CD4-positive, alpha-beta memory T cell (primary cell): ENCODE measurements at regions not wholly inside any gene's neighbourhood (a gene's known extent, or its start where the extent isn't known, plus 50 kb on each side); places are given as distances from the start of the nearest gene placed in this dataset.
"Not testable (repeated sequence)": the region's sequence is repeated elsewhere in the genome, so short reads cannot be mapped to it uniquely, and the experiment has no call there.

ENCODE experiments used
- CTCF ChIA-PET: fragments of 350-600 bp; sonication (Branson Sonifier 250); formaldehyde crosslinking; loops from one replicate; lab custom pipeline; 2021; ENCODE audit warnings: inconsistent platforms; ENCODE audit not compliant: partially characterized antibody; lab: Charles Lee
- POLR2A ChIA-PET: fragments of 350-600 bp; sonication (Branson Sonifier 250); formaldehyde crosslinking; loops from one replicate; lab custom pipeline; 2021; ENCODE audit not compliant: partially characterized antibody; lab: Charles Lee
- DNase-seq, 5 donors: peaks; one replicate each; pipeline versions ENCODE4 v3.0.0 to v3.0.0-alpha.2; 2020 to 2022; ENCODE audit warnings: mixed read lengths in 1 of 5
- H3K27ac ChIP-seq: one replicate; pipeline ENCODE4 v1.7.0; 2013; ENCODE audit warnings: low read depth, low read length
- H3K27me3 ChIP-seq: 2 replicates; pipeline ENCODE4 v1.7.0; 2013; ENCODE audit warnings: mild to moderate bottlenecking, low read length, moderate library complexity; ENCODE audit not compliant: insufficient read depth
- H3K36me3 ChIP-seq: 2 replicates; pipeline ENCODE4 v1.7.0; 2013; ENCODE audit warnings: mild to moderate bottlenecking, low read length, moderate library complexity; ENCODE audit not compliant: insufficient read depth
- H3K4me1 ChIP-seq: 2 replicates; pipeline ENCODE4 v1.7.0; 2013; ENCODE audit warnings: mild to moderate bottlenecking, low read length, moderate library complexity; ENCODE audit not compliant: insufficient read depth
- H3K4me3 ChIP-seq, 2 donors: one replicate each; pipeline ENCODE4 v1.7.0; 2013; ENCODE audit warnings: low read length in 2 of 2, mild to moderate bottlenecking in 1 of 2
- H3K9me3 ChIP-seq, 2 donors: one replicate each; pipeline ENCODE4 v1.7.0; 2013; ENCODE audit warnings: low read length in 2 of 2, control low read depth in 1 of 2; ENCODE audit not compliant: control insufficient read depth in 1 of 2
- H3K27ac Mint-ChIP-seq, 7 donors: one replicate each; pipeline ENCODE4 v1.8.0; 2020 to 2021; ENCODE audit warnings: mixed read lengths in 7 of 7, mild to moderate bottlenecking in 6 of 7, inconsistent platforms in 3 of 7, moderate library complexity in 3 of 7
- H3K27me3 Mint-ChIP-seq, 2 donors: one replicate each; pipeline ENCODE4 v1.8.0; 2020 to 2021; ENCODE audit warnings: mixed read lengths in 2 of 2
- H3K36me3 Mint-ChIP-seq, 2 donors: one replicate each; pipeline ENCODE4 v1.8.0; 2020 to 2021; ENCODE audit warnings: mixed read lengths in 2 of 2, inconsistent platforms in 1 of 2, mild to moderate bottlenecking in 1 of 2
- H3K4me1 Mint-ChIP-seq, 4 donors: one replicate each; pipeline ENCODE4 v1.8.0; 2020 to 2021; ENCODE audit warnings: mixed read lengths in 4 of 4, mild to moderate bottlenecking in 1 of 4
- H3K4me3 Mint-ChIP-seq, 8 donors: one replicate each; pipeline ENCODE4 v1.8.0; 2020 to 2021; ENCODE audit warnings: mixed read lengths in 8 of 8, mild to moderate bottlenecking in 7 of 8, moderate library complexity in 6 of 8, inconsistent platforms in 3 of 8
- H3K9me3 Mint-ChIP-seq, 8 donors: one replicate each; pipeline ENCODE4 v1.8.0; 2020 to 2021; ENCODE audit warnings: mixed read lengths in 8 of 8, mild to moderate bottlenecking in 5 of 8, inconsistent platforms in 3 of 8, moderate library complexity in 1 of 8
- intact Hi-C: fragments of 100-400 bp; cut with micrococcal nuclease; formaldehyde crosslinking; loops from one replicate; pipeline ENCODE4 v1.15.1; 2023

GRCh38 chr21:9015483-9016197, 1505.7 kb upstream of the TPTE start:
- POLR2A ChIA-PET, CTCF ChIA-PET: not testable (repeated sequence)

DNA sequence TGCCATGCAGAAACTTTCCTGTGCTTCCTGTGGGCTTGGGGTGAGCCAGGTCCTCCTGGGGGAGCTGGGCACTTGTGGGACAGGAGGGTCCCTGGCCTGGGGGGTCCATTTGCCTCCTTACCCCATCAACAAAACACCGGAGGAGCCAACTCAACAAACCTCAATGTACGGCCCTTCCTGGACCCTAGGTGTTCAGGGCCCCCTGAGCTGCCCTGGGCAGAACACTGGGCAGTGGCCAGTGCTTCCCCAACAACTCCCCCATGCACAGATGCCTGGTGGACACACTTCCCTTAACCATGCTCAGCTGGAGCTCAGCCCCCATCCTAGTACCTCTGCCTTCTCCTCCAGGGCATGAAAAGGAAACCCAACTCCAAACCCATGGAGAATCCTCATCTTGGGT, 1504.2 kb upstream of the TPTE start:
- CTCF ChIA-PET, H3K4me1 Mint-ChIP-seq, H3K9me3 Mint-ChIP-seq, H3K27ac ChIP-seq, H3K36me3 ChIP-seq, H3K4me1 ChIP-seq, H3K4me3 Mint-ChIP-seq, H3K9me3 ChIP-seq, DNase-seq, H3K27me3 ChIP-seq, POLR2A ChIA-PET, H3K4me3 ChIP-seq, H3K27ac Mint-ChIP-seq, H3K36me3 Mint-ChIP-seq, intact Hi-C loops: not testable (repeated sequence)
- peaks cover 16 to 23% of the 10 kb centered on the region in 2 donors for H3K27me3 Mint-ChIP-seq

More at GRCh38 chr21:9015483-9016197, 1505.7 kb upstream of the TPTE start:
- intact Hi-C loops, H3K9me3 Mint-ChIP-seq, H3K36me3 Mint-ChIP-seq, H3K4me3 ChIP-seq, H3K4me1 ChIP-seq, DNase-seq, H3K4me3 Mint-ChIP-seq, H3K36me3 ChIP-seq, H3K27ac Mint-ChIP-seq, H3K27me3 ChIP-seq, H3K27ac ChIP-seq, H3K9me3 ChIP-seq, H3K4me1 Mint-ChIP-seq: not testable (repeated sequence)
- H3K27me3 Mint-ChIP-seq, result peaks cover 28 to 29% of the 10 kb centered on the region in 2 donors

GRCh38 chr21:9018731-9019253, 1502.6 kb upstream of the TPTE start:
- H3K4me1 ChIP-seq, CTCF ChIA-PET, H3K27ac Mint-ChIP-seq, H3K36me3 ChIP-seq, H3K9me3 Mint-ChIP-seq, intact Hi-C loops, H3K36me3 Mint-ChIP-seq, H3K27ac ChIP-seq, H3K9me3 ChIP-seq, POLR2A ChIA-PET, H3K4me1 Mint-ChIP-seq, H3K4me3 ChIP-seq, H3K27me3 ChIP-seq, DNase-seq, H3K4me3 Mint-ChIP-seq: not testable (repeated sequence)
- peaks cover 7 to 11% of the 10 kb centered on the region in 2 donors for H3K27me3 Mint-ChIP-seq

DNA sequence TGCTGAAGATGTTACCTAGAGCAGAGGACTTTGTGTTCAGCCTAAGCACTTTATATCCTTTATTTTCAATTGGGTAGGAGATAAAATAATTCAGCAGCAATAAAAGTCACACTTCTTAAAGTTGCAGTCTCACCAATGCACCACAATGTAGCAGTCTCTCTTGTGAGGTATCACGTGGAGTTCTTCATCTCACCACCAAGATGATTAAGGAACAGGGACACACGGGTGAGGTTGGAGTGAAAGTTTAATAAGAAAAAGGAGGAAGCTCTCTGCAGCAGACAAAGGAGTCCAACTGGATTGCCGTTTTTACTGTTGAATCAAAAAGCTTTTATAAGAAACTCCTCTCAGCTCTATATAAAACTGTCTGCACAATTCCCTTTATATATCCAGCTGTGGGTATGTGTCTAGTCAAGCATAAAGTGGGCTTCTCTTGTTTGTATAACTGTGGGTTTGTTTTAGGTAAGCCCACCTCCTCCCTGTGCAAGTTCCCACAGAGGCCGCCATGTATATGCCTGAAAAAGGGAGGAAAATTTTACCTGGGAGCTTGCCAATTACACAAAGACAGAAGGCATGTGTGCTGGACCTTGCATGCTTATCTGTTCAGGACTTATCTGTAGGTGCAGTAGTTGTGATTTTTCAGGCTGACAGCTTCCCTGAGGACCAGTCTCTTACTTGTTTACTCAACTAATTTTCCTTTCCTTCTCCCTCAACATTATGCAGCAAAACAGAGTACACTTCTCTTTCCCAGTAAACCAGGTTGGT, 1497.2 kb upstream of the TPTE start:
- H3K4me1 Mint-ChIP-seq, H3K4me3 ChIP-seq, H3K4me1 ChIP-seq, POLR2A ChIA-PET, H3K36me3 ChIP-seq, H3K4me3 Mint-ChIP-seq, H3K27ac ChIP-seq, H3K27ac Mint-ChIP-seq, intact Hi-C loops, H3K36me3 Mint-ChIP-seq, CTCF ChIA-PET, H3K27me3 Mint-ChIP-seq, H3K27me3 ChIP-seq, H3K9me3 ChIP-seq, DNase-seq, H3K9me3 Mint-ChIP-seq: not testable (repeated sequence)

- H3K4me3 ChIP-seq, H3K27me3 Mint-ChIP-seq, H3K4me1 Mint-ChIP-seq, H3K27ac ChIP-seq, H3K9me3 ChIP-seq, CTCF ChIA-PET, H3K27ac Mint-ChIP-seq, DNase-seq, H3K36me3 Mint-ChIP-seq, H3K9me3 Mint-ChIP-seq, H3K4me3 Mint-ChIP-seq, H3K27me3 ChIP-seq, H3K36me3 ChIP-seq, intact Hi-C loops, POLR2A ChIA-PET, H3K4me1 ChIP-seq: not testable (repeated sequence)
Measured at GRCh38 chr21:9026729-9027416, 1494.5 kb upstream of the TPTE start.

GRCh38 chr21:9027417-9027800, 1494.0 kb upstream of the TPTE start:
- H3K9me3 ChIP-seq, H3K4me3 ChIP-seq, H3K27ac Mint-ChIP-seq, H3K4me3 Mint-ChIP-seq, H3K36me3 ChIP-seq, H3K4me1 ChIP-seq, CTCF ChIA-PET, H3K27me3 Mint-ChIP-seq, H3K9me3 Mint-ChIP-seq, DNase-seq, H3K27me3 ChIP-seq, intact Hi-C loops, POLR2A ChIA-PET, H3K4me1 Mint-ChIP-seq, H3K27ac ChIP-seq, H3K36me3 Mint-ChIP-seq: not testable (repeated sequence)

GRCh38 chr21:9028624-9029431, 1492.6 kb upstream of the TPTE start:
- H3K36me3 ChIP-seq, CTCF ChIA-PET, H3K27ac Mint-ChIP-seq, H3K27me3 ChIP-seq, H3K27ac ChIP-seq, intact Hi-C loops, H3K9me3 Mint-ChIP-seq, H3K27me3 Mint-ChIP-seq, H3K4me1 ChIP-seq, H3K4me3 ChIP-seq, POLR2A ChIA-PET, H3K36me3 Mint-ChIP-seq, H3K4me3 Mint-ChIP-seq, H3K9me3 ChIP-seq, H3K4me1 Mint-ChIP-seq, DNase-seq: not testable (repeated sequence)
